ENCODE measurements at regions not wholly inside any gene's neighbourhood (a gene's known extent, or its start where the extent isn't known, plus 50 kb on each side); places are given as distances from the start of the nearest gene placed in this dataset.

DNA sequence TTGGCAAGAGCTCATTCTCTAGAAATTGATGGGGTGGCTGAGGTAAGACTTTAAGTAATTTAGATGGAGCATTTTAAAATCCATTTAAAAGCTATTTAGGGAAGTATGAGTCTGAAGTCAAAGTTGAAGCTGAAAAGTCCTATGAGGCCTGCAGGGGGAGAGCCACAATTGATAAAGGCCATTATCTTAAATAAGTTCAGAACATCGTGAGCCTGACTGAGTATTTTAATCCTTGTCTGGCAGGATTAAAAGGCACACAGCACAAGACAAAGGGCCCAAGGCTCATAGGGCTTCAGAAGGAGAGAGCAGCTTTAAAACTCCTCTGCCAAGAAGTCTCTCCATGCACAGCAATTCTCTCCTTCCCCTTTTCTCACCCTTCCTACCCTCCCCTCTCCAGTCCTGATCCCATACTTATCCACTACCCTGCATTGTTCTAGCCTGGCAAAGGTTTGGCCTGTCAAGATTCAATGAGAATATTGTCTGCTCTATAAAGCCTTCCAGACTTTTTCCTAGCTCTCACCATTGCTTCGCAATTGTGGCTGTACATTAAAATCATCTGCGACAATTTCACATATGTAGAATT, 1312.9 kb downstream of the FAM181B start:
- in situ Hi-C loops (cut with HindIII; ENCODE audit: extremely low pct_ligation_motif_present, low pct_unique_long_range_greater_than_20kb) = no loop called here
- intact Hi-C loops (cut with micrococcal nuclease; ENCODE audit: unreplicated experiment) = no loop called here
- H3K79me2 ChIP-seq (ENCODE audit: insufficient read depth, low read length) = no peaks in the 10 kb centered on the region
- no peaks in the 10 kb centered on the region for H4K20me1 ChIP-seq (ENCODE audit: insufficient read depth, low read length)
- FAIRE-seq (no peak), DNase-seq (ENCODE audit: low spot score) (no peak), ATAC-seq (no peak)
- no peaks in the 10 kb centered on the region for H3K36me3 ChIP-seq (replicated peaks in 1 of 2; ENCODE audit: control insufficient read depth in 1 of 2, insufficient read depth in 2 of 2, low read length in 2 of 2)
- WGBS (ENCODE audit: low lambda C conversion rate) = 35% methylated on average over 3 of the region's 3 CpGs
- H3K27ac ChIP-seq (ENCODE audit: extremely low read length, insufficient read depth, low read length) = no peak overlapping the region
- no TSS peak for BruUV-seq (replicated peaks)
- H3K9me3 ChIP-seq (ENCODE audit: low read length) = no peaks in the 10 kb centered on the region
- no peak overlapping the region for H3K4me2 ChIP-seq (ENCODE audit: low read depth, low read length)
- ChIA-PET POLR2A (no interaction called here), CTCF (ENCODE audit: low intra/inter-chr PET ratio, low total read pairs) (no interaction called here)
- no peak overlapping the region for H3K9ac ChIP-seq (ENCODE audit: insufficient read depth, low read depth, low read length)
- H2AFZ ChIP-seq (ENCODE audit: low read length) = no peak overlapping the region
- H3K4me3 ChIP-seq (replicated peaks in 1 of 3; ENCODE audit: insufficient read depth in 1 of 3, low read depth in 2 of 3, low read length in 3 of 3) = no peak overlapping the region
- H3K4me1 ChIP-seq (ENCODE audit: insufficient read depth, low read length) = no peaks in the 10 kb centered on the region
- no peaks in the 10 kb centered on the region for H3K27me3 ChIP-seq (ENCODE audit: control insufficient read depth in 1 of 2, insufficient read depth in 2 of 2, low read length in 2 of 2)
- TF ChIP-seq ZSCAN21 (CRISPR knock-in tag; IDR thresholded peaks at IDR 0.05; ENCODE audit: borderline replicate concordance) (no peak), NCOR1 (IDR thresholded peaks at IDR 0.05; ENCODE audit: borderline replicate concordance, low read length) (no peak), SIN3A (IDR thresholded peaks at IDR 0.05; ENCODE audit: borderline replicate concordance, low read depth, low read length) (no peak), FOSL2 (CRISPR knock-in tag; IDR thresholded peaks at IDR 0.05) (no peak), SAP130 (CRISPR knock-in tag; IDR thresholded peaks at IDR 0.05; ENCODE audit: low read depth) (no peak)
- TF ChIP-seq, protein P1, sequence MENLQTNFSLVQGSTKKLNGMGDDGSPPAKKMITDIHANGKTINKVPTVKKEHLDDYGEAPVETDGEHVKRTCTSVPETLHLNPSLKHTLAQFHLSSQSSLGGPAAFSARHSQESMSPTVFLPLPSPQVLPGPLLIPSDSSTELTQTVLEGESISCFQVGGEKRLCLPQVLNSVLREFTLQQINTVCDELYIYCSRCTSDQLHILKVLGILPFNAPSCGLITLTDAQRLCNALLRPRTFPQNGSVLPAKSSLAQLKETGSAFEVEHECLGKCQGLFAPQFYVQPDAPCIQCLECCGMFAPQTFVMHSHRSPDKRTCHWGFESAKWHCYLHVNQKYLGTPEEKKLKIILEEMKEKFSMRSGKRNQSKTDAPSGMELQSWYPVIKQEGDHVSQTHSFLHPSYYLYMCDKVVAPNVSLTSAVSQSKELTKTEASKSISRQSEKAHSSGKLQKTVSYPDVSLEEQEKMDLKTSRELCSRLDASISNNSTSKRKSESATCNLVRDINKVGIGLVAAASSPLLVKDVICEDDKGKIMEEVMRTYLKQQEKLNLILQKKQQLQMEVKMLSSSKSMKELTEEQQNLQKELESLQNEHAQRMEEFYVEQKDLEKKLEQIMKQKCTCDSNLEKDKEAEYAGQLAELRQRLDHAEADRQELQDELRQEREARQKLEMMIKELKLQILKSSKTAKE (CRISPR knock-in tag; IDR thresholded peaks at IDR 0.05; ENCODE audit: borderline replicate concordance) = no peak
- TF ChIP-seq, protein P2, sequence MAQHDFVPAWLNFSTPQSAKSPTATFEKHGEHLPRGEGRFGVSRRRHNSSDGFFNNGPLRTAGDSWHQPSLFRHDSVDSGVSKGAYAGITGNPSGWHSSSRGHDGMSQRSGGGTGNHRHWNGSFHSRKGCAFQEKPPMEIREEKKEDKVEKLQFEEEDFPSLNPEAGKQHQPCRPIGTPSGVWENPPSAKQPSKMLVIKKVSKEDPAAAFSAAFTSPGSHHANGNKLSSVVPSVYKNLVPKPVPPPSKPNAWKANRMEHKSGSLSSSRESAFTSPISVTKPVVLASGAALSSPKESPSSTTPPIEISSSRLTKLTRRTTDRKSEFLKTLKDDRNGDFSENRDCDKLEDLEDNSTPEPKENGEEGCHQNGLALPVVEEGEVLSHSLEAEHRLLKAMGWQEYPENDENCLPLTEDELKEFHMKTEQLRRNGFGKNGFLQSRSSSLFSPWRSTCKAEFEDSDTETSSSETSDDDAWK (CRISPR knock-in tag; IDR thresholded peaks at IDR 0.05) = no peak
- TF ChIP-seq, protein P3, sequence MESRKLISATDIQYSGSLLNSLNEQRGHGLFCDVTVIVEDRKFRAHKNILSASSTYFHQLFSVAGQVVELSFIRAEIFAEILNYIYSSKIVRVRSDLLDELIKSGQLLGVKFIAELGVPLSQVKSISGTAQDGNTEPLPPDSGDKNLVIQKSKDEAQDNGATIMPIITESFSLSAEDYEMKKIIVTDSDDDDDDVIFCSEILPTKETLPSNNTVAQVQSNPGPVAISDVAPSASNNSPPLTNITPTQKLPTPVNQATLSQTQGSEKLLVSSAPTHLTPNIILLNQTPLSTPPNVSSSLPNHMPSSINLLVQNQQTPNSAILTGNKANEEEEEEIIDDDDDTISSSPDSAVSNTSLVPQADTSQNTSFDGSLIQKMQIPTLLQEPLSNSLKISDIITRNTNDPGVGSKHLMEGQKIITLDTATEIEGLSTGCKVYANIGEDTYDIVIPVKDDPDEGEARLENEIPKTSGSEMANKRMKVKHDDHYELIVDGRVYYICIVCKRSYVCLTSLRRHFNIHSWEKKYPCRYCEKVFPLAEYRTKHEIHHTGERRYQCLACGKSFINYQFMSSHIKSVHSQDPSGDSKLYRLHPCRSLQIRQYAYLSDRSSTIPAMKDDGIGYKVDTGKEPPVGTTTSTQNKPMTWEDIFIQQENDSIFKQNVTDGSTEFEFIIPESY (CRISPR knock-in tag; IDR thresholded peaks at IDR 0.05) = no peak
- TF ChIP-seq, protein P4, sequence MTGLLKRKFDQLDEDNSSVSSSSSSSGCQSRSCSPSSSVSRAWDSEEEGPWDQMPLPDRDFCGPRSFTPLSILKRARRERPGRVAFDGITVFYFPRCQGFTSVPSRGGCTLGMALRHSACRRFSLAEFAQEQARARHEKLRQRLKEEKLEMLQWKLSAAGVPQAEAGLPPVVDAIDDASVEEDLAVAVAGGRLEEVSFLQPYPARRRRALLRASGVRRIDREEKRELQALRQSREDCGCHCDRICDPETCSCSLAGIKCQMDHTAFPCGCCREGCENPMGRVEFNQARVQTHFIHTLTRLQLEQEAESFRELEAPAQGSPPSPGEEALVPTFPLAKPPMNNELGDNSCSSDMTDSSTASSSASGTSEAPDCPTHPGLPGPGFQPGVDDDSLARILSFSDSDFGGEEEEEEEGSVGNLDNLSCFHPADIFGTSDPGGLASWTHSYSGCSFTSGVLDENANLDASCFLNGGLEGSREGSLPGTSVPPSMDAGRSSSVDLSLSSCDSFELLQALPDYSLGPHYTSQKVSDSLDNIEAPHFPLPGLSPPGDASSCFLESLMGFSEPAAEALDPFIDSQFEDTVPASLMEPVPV (CRISPR knock-in tag; IDR thresholded peaks at IDR 0.05) = no peak
- TF ChIP-seq, protein P5, sequence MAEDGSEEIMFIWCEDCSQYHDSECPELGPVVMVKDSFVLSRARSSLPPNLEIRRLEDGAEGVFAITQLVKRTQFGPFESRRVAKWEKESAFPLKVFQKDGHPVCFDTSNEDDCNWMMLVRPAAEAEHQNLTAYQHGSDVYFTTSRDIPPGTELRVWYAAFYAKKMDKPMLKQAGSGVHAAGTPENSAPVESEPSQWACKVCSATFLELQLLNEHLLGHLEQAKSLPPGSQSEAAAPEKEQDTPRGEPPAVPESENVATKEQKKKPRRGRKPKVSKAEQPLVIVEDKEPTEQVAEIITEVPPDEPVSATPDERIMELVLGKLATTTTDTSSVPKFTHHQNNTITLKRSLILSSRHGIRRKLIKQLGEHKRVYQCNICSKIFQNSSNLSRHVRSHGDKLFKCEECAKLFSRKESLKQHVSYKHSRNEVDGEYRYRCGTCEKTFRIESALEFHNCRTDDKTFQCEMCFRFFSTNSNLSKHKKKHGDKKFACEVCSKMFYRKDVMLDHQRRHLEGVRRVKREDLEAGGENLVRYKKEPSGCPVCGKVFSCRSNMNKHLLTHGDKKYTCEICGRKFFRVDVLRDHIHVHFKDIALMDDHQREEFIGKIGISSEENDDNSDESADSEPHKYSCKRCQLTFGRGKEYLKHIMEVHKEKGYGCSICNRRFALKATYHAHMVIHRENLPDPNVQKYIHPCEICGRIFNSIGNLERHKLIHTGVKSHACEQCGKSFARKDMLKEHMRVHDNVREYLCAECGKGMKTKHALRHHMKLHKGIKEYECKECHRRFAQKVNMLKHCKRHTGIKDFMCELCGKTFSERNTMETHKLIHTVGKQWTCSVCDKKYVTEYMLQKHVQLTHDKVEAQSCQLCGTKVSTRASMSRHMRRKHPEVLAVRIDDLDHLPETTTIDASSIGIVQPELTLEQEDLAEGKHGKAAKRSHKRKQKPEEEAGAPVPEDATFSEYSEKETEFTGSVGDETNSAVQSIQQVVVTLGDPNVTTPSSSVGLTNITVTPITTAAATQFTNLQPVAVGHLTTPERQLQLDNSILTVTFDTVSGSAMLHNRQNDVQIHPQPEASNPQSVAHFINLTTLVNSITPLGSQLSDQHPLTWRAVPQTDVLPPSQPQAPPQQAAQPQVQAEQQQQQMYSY (CRISPR knock-in tag; IDR thresholded peaks at IDR 0.05) = no peak
